NCI-H146 treated with DMSO at 0.1 percent for 48 hours (cell line): ENCODE measurements at regions not wholly inside any gene's neighbourhood (a gene's known extent, or its start where the extent isn't known, plus 50 kb on each side); places are given as distances from the start of the nearest gene placed in this dataset.
"Not testable (repeated sequence)": the region's sequence is repeated elsewhere in the genome, so short reads cannot be mapped to it uniquely, and the experiment has no call there.

Source experiments
- DNase-seq: peaks from one replicate; lab custom pipeline; 2025; ENCODE audit not compliant: unreplicated experiment; lab: John Stamatoyannopoulos, UW

DNA sequence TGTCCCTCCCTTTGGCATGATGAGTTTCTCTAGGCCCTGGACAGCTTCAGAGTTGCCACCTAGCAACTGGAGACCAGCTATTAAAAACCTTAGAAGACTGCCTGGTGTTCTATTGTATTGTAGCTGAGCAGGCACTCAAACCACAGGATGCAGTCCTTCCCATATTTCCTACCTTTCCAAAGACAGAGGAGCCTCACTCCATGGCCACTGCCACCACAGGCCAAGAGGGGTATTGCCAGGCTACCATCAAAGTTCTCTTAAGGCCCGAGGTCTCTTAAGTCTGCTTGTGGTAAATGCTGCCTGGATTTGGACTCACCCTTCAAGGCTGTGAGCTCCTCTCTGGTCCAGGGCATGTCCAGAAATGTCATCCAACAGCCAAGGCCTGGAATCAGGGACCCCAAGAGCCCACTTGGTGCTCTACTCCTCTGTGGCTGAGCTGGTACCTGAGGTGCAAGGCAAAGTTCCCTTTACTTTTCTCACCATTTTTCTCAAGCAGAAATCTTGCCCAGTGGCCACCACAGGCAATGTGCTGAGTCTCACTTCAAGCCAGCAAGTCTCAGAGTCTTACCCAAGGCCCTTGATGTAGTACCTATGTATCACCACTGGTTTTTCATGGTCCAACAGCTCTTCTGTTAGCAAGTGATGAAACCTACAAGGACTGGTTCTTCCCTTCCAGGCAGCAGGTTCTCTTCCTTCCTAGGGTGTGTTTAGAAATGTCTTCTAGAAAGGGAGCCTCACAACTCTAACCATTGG lies 269.4 kb downstream of the AMY1C start:
- no peak for DNase-seq

DNA sequence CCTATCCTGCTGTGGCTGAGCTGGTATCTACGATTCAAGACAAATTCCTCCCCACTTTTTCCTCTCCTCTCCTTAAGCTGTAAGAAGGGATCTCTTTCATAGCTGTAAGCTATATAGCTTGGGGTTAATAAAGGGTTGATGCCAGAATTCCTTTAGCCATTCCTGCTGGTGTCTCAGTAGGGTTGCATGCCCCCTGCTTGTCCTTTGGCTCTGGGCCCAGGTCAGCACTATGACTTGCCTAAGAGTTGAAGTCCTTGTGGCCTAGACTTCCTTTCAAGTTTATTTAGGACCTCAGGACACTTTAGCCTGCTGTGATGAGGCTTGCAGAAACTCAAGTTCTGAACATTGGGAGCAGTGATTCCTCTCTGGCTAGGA lies 270.0 kb downstream of the AMY1C start:
- no peak for DNase-seq

DNA sequence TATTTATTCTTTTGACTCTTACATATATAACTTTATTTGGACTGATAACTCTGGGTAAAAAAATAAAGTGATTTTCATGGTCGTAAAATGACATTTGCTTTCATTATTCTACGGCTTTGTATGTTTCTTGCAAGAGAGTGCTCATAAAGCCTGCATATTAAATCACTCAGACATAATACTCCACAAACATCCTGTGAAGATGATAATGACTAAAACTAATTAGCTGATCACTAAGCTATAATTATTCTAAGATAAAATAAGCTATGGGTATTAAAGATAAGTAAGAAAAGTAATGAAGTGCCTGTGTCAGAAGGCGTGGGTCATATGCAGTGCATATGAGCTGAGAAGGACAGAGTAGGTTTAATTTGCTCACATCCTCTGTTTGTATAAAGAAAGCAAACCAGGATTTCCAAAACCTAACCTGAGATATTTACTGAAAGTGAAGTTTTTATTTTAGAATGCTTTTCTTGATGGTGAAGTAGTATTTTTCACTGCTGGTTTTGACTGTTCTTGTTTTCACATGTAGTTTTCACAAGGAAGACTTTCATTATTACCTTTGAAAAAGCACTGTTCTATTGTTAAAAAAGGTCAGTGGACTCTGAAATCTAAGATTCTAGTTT lies 278.8 kb downstream of the AMY1C start:
- no peak for DNase-seq

DNA sequence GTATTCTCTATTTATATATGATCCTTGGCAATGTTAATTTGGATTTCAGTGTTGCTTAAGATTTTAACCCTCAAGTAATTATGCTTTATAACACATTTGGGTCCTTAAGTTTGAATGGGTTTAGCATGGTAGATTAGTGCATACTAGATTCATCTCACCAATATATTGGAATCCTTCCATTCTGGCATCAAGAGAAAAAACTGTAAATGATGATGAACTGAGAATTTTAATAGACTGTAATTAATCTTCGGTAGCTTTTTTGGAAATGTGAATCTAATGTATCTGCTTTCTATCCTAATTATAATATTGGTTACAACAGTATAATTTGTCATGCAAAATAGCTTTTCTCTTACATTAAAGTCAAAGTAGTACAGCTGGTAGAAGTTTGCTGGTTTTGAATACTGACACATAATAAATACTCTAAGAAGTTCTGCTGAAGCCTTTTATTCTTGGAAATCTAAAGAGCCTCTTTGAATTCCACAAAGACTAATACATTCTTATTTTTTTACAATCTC lies 279.8 kb downstream of the AMY1C start:
- no peak for DNase-seq

DNA sequence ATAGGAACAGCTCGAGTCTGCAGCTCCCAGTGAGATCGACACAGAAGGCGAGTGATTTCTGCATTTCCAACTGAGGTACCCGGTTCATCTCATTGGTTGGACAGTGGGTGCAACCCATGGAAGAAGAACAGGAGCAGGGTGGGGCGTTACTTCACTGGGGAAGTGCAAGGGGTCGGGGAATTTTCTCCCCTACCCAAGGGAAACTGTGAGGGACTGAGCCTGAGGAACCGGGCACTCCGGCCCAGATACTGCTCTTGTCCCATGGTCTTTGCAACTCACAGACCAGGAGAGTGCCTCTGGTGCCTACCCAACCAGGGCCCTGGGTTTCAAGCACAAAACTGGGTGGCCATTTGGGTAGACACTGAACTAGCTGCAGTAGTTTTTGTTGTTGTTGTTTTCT lies 307.1 kb downstream of the AMY1C start:
- peak; percentile 56 for DNase-seq

DNA sequence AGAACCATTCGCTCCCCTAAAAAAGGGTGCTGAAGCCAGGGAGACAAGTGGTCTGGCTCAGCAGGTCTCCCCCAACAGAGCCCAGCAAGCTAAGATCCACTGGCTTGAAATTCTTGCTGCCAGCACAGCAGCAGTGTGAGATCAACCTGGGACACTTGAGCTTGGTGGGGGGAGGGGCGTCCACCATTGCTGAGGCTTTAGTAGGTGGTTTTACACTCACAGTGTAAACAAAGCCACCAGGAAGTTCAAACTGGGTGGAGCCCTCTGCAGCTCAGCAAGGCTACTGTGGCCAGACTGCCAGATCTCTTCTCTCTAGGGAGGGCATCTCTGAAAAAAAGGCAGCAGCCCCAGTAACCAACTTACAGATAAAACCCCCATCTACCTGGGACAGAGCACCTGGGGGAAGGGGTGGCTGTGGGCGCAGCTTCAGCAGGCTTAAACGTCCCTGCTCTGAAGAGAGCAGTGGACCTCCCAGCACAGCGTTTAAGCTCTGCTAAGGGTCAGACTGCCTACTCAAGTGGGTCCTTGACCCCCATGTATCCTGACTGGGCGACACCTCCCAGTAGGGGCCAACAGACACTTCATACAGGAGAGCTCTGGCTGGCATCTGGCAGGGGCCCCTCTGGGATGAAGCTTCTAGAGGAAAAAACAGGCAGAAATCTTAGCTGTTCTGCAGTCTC lies 307.7 kb downstream of the AMY1C start:
- peak; percentile 64 for DNase-seq

DNA sequence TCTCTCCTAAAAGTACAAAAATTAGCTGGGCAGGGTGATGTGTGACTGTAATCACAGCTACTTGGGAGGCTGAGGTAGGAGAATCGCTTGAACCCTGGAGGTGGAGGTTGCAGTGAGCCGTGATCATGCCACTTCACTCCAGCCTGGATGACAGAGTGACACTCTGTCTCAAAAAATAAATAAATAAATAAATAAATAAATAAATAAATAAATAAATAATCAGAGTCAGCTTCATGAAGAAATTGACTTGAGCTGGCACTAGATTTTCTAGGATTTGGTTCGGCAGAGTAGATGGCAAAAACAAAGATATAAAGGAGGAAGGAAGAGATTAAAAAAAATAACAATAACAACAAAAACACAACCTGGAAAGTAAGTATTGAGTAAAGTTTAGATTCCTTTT lies 311.9 kb downstream of the AMY1C start:
- DNase-seq, result not testable (repeated sequence)

DNA sequence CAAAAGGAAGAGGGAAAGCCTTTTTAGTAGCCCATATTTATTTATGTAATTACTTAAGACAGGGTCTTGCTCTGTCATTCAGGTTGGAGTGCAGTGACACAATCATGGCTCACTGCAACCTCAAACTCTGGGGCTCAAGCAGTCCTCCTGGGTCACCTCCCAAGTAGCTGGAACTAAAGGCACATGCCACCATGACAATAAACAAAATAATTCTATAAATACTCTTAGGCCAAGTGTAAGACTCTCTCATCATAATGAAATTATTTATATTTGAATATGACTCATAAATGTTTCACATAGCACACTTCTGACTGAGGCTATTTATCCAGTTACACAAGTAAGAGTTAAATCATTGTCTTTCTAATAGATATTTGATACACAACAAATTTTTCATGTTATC lies 314.7 kb downstream of the AMY1C start:
- DNase-seq, result no peak

DNA sequence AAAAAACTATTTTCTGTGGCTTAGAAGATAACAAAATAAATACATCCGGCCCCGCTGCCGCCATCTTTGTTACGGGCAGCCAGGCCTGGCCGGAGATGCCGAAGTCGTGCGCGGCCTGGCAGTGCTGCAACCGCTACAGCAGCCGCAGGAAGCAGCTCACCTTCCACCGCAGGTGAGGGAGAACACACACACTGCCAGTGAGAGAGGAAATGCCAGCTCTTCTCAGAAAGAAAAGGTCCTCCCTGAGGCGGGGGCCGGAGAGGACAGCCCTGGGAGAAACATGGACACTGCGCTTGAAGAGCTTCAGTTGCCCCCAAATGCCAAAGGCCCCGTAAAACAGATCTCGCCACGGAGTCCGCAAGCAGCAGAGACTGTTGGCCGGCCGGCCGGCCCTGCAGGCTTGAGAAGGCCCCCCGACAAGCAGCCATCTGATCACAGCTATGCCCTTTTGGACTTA lies 323.2 kb downstream of the AMY1C start:
- peak; percentile 76 for DNase-seq

DNA sequence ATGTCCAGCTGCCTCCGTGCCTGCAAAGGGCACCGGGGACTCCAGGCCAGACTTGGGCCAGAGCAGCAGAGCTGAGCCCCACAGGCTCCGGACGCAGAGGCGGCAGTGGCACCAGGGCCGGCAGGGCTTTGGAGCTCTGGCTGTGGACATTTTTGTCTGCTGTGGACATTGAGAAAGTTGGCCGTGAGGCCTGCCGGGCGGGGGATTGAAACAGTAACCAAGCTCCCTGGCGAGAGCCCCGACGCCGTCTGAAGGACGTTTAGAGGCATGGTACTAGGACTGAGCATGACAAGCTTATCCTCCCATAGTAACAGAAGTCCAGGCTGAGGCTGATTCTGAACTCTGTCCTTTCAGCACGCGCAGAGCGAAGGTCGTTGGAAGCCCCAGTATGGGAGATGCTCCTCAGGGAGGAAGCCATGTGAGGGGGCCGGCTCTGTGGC lies 323.8 kb downstream of the AMY1C start:
- DNase-seq, result peak; percentile 50

DNA sequence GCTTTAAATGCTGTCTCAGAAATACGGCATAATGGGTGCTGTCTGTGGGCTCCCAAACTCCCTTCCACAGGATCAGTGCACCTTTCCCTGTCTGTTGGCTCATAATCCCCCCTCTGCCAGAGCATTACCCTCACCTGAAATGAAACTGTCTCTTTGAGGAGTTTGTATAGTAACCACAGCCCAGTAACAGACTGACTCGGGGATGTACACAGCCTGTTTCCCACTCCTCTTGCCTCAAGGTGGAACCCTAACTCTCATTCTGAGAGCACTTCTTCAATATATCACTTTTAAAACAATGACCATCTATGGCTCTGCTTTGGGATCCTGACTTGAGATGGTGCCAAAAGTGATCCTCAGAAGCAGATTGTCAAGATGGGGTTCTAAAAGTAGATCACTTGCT lies 332.5 kb downstream of the AMY1C start:
- DNase-seq, result no peak

DNA sequence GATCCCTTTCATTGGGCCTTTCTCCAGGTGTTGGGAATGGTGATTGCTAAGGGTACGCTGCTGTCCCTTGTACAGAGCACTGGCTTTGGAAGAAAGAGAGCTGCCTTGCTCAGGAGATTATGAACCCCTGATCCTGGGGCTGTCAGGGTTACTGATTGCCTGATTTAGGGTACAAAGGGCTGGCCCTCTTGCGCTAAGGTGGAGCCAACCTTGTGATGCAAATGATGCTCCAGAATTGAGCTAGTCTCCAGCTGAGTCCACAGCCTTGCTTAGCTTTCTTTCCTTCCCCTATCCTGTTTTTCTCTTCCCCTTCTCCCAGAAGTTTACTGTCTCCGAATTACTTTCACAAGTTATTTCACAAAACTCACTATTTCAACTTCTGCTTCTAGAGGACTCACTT lies 334.7 kb downstream of the AMY1C start:
- no peak for DNase-seq

DNA sequence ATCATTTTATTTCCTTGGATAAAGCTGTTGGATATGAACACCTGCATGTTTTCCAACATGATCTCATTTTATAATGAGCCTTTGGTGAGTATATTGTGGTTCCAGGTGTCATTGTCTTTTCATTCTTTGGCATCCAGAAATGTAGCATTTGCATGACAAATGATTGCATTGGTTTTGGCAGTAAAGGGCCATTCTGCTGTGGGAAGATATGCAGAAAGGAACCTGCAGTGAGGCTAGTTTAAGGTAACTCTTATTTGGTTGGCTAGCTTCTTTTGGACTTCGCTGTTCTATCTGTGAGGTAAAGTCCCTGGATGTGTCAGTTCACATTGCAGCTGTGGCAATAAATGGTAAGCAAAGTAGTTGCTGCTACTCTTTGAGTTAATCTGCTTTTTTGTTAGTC lies 343.0 kb downstream of the AMY1C start:
- DNase-seq, result no peak

DNA sequence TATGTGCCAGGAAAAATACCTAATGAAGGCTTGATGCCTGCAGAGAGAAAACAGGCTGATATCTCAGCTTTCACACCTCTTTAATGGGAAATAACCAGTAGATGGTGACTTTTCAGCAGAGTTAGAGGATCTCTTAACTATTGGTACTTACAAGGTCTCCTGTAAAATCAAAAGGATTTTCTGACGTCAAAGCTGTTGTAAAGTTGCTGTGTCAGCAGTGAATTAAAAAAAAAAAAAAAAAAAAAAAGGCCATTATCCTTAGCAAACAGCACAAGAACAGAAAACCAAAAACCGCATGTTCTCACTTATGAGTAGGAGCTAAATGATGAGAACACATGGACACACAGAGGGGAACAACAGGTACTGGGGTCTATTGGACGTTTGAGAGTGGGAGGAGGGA lies 349.1 kb downstream of the AMY1C start:
- DNase-seq, result no peak

DNA sequence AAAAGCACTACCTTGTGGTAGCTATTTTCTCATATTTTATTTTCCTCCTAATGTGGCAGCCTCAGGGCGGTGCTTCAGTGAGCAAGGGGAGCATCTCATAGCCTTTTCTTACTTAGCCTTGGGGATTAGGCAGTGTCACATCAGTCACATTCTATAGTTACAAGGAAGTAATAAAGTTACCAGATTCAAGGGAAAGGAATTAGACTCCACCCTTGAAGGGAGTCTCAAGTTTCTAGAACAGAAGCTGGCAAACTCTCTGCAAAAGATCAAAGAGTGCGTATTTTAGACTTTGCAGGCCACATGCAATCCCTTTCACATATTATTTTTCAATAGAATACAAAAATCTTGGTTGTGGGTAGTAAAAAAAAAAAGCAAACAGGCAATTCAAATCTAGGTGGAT lies 350.4 kb downstream of the AMY1C start:
- DNase-seq, result no peak

DNA sequence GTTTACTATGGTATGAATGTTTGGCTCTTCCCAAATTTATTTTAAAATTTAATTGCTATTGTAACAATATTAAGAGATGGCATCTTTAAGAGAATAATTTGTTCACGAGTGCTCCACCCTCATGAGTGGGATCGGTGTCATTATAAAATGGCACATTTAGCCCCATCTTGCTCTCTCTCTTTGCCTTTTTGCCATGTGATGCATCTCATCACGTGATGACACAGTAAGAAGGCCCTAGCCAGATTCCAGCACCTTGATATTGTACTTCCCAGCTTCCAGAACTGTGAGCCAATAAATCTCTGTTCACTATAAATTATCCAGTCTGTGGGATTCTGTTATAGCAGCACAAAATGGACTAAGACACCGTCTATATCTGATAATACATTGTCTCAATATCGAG lies 355.8 kb downstream of the AMY1C start:
- DNase-seq, result no peak

DNA sequence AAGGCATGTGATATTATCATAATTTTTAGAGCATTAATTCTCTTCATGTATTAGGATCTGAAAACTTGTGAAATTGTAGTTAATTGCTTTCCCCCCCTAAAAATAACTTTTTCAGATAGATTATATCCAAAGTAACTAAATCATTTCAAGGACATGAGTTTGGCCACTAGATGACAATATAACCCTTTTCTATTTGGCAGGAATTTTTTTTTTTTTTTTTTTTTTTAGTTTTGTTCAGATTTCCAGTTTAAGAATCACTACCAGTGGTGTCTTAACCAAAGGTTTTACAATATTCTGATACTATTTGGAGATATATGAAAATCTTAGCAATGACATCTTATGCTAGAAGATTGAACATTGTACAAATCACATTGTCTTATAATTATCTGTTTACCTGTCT lies 370.8 kb downstream of the AMY1C start:
- DNase-seq, result no peak

DNA sequence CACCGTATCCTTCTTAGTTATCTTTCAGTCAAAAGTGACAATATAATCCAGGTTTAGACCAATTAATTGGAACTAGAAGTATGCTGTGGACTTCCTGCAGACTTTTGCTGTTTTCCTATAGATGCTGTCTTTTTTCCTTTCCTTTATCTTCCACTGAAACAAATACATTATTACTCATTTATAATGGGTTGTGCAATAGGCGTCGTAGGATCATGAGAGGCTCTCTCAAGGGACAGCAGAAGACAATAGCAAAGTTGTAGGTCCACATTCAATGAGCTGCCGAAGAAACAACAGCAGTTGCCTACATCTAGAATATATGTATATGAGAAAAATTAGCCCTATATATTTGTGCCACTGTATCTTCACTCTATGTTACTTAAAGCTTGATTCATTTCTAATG lies 371.6 kb downstream of the AMY1C start:
- DNase-seq, result no peak

DNA sequence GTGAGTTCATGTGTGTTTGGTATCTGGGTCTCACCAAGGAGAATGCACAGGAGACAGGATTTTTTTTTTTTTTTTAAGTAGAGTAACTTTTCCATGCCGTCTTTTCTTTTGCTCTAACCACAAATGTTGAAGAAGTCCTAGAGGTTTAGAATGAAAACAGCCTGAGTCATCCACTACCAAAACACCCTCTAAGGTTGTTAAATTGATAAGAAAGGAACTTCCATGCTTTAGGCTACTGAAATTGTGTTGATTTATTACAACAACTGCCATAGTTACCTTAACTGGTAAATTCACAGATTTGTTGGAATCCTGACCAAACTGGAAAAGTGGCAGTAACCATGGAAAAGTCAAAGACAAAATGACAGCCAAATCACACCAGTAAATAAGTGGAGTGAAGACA lies 375.6 kb downstream of the AMY1C start:
- no peak for DNase-seq

DNA sequence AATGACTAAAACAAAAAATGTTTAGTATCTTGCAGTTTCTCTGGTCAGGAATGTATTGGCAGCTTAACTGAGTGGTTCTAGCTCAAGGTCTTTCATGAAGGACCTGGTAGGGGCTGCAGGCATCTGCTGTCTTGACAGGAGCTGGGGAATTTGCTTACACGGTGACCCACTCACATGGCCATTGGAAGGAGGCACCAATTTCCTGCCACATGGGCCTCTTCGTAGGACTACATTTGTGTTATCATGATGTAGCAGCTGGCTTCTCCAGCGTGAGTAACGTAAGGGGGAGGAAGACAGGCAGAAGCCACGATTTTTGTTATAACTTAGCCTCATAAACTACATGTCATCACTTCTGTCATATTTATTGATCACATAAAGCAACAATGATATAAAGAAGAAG lies 376.3 kb downstream of the AMY1C start:
- no peak for DNase-seq

DNA sequence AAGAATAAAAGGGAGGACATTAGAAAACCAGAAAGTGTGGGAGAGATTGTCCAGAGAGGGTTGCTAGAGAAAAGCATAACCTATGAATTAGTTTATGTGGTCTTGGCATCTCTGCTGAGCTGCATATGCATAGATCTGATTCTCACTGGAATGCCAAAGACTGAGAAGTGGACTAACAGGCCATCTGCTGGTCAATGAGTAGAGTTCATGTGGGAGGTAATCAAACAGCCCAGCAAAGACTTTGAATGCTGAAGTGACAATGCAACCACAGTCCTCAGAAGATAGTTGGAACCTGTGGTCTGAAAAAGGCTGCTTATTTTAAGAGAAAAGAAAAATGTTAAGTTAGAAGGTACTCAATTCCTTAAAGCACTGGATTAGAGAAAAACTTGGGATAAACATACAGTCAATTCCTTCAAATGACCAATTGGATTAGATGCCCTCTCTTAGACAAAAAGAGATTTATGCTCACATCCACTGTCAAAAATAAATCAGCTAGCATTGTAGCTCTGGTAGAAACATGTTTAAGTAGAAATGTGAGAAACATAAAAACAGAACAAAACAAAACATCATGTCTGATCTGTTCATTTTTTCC lies 382.8 kb downstream of the AMY1C start:
- peak; percentile 24 for DNase-seq

DNA sequence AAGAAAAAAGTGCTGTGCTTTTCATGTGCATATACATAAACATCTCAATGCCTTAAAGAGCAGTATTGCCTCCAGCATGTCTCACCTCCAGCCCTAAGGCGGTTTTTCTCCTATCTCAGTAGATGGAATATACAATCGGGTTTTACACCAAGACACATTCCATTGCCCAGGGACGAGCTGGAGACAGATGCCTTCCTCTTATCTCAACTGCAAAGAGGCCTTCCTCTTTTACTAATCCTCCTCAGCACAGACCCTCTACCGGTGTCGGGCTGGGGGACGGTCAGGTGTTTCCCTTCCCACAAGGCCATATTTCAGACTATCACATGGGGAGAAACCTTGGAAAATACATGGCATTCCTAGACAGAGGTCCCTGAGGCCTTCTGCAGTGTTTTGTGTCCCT lies 385.3 kb downstream of the AMY1C start:
- not testable (repeated sequence) for DNase-seq
